Upper lobe of left lung (tissue), 4 donors: ENCODE measurements at regions not wholly inside any gene's neighbourhood (a gene's known extent, or its start where the extent isn't known, plus 50 kb on each side); places are given as distances from the start of the nearest gene placed in this dataset.

ENCODE experiments used
- CTCF ChIP-seq, 6 experiments: fragments of 450-650 bp in 4 of 6; fragments of 200-600 bp in 2 of 6; sonication (generic) in 2 of 6; IDR thresholded peaks; one replicate each; pipeline ENCODE4 v1.5.1; 2016 to 2019; ENCODE audit warnings: antibody characterized with exemption in 6 of 6
- EP300 ChIP-seq, 4 donors: sonication (generic); formaldehyde crosslinking; IDR thresholded peaks; one replicate each; pipeline ENCODE4 v1.5.1; 2017; ENCODE audit warnings: antibody characterized with exemption in 4 of 4, control low read depth in 2 of 4
- POLR2AphosphoS5 ChIP-seq, 2 donors: sonication (generic); formaldehyde crosslinking; IDR thresholded peaks; one replicate each; pipeline ENCODE4 v1.5.1; 2017; ENCODE audit warnings: antibody characterized with exemption in 2 of 2

GRCh38 chr2:49714454-49714853 lies 560.1 kb upstream of the FSHR start:
- TF ChIP-seq CTCF (IDR thresholded peaks at IDR 0.05) (no peak), EP300 (IDR thresholded peaks at IDR 0.05) (no peak), POLR2AphosphoS5 (IDR thresholded peaks at IDR 0.05) (no peak)
